Osteoblast (primary cell): ENCODE measurements at regions not wholly inside any gene's neighbourhood (a gene's known extent, or its start where the extent isn't known, plus 50 kb on each side); places are given as distances from the start of the nearest gene placed in this dataset.

Source experiments
- DNase-seq: peaks from one replicate; pipeline ENCODE4 v3.0.0; 2011; ENCODE audit warnings: low spot score, mixed read lengths; ENCODE audit not compliant: insufficient read length; ENCODE audit errors: missing footprints
- H2AFZ ChIP-seq: 2 replicates; pipeline ENCODE4 v1.6.0; 2011; ENCODE audit warnings: mild to moderate bottlenecking, low read length
- H3K27ac ChIP-seq: 2 replicates; pipeline ENCODE4 v1.5.1; 2011; ENCODE audit warnings: mild to moderate bottlenecking, low read depth, low read length, moderate library complexity
- H3K27me3 ChIP-seq: 2 replicates; pipeline ENCODE4 v1.6.0; 2012; ENCODE audit warnings: mild to moderate bottlenecking, control low read depth, inconsistent platforms, low read length, moderate library complexity; ENCODE audit not compliant: insufficient read depth
- H3K36me3 ChIP-seq: 2 replicates; pipeline ENCODE4 v1.5.1; 2011; ENCODE audit warnings: mild to moderate bottlenecking, low read length, control low read depth, moderate library complexity; ENCODE audit not compliant: insufficient read depth
- H3K4me1 ChIP-seq: 2 replicates; pipeline ENCODE4 v1.5.1; 2011; ENCODE audit warnings: mild to moderate bottlenecking, low read length, control low read depth, moderate library complexity; ENCODE audit not compliant: insufficient read depth
- H3K4me2 ChIP-seq: 2 replicates; pipeline ENCODE4 v1.6.0; 2011; ENCODE audit warnings: mild to moderate bottlenecking, low read length; ENCODE audit not compliant: insufficient read depth
- H3K4me3 ChIP-seq: fragments of 200-600 bp; sonication (generic); 3 replicates; pipeline ENCODE4 v1.5.1; 2012; ENCODE audit warnings: mild to moderate bottlenecking, low read length, inconsistent platforms; ENCODE audit not compliant: insufficient read depth
- H3K79me2 ChIP-seq: 2 replicates; pipeline ENCODE4 v1.6.0; 2012; ENCODE audit warnings: mild to moderate bottlenecking, low read length, control low read depth, inconsistent platforms; ENCODE audit not compliant: insufficient read depth
- H3K9me3 ChIP-seq: 2 replicates; pipeline ENCODE4 v1.5.1; 2011; ENCODE audit warnings: low read depth, low read length, control low read depth
- H4K20me1 ChIP-seq: 2 replicates; pipeline ENCODE4 v1.6.0; 2012; ENCODE audit warnings: mild to moderate bottlenecking, low read length, control low read depth; ENCODE audit not compliant: insufficient read depth
- TF ChIP-seq, protein P1 (sequence below): IDR thresholded peaks from 2 replicates; pipeline ENCODE4 v1.5.1; 2011; ENCODE audit warnings: mild to moderate bottlenecking, low read depth, low read length, moderate library complexity; ENCODE audit errors: extremely low read depth

DNA sequence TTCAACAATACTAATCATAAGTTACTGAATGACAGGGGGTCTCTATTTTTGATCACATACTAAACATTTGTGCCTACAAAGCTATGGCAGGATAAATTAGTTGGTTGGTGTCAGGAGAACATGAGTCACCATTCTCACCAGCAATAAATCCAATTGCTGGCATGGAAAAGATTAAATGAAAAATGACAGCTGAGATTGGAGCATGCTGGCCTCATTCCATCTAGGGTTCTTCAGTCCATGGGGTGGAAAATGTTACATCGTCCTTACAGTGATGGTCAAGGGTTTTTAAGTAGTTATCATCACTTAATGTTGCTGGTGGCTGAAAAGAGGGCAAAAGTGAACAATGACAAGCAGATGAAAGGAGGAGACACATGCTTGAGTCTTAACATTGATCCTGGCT, 180.1 kb upstream of the BCL6 start:
- no peak for DNase-seq

GRCh38 chr3:187926620-187927019, 181.4 kb upstream of the BCL6 start:
- no peak overlapping the region for H3K4me2 ChIP-seq
- H3K9me3 ChIP-seq: no peaks in the 10 kb centered on the region
- H3K4me3 ChIP-seq: no peak overlapping the region
- H3K27ac ChIP-seq: no peak overlapping the region
- DNase-seq: no peak
- peaks cover 13% of the 10 kb centered on the region for H3K4me1 ChIP-seq
- no peaks in the 10 kb centered on the region for H3K79me2 ChIP-seq
- no peaks in the 10 kb centered on the region for H3K36me3 ChIP-seq
- no peak overlapping the region for H2AFZ ChIP-seq
- TF ChIP-seq, protein P1, sequence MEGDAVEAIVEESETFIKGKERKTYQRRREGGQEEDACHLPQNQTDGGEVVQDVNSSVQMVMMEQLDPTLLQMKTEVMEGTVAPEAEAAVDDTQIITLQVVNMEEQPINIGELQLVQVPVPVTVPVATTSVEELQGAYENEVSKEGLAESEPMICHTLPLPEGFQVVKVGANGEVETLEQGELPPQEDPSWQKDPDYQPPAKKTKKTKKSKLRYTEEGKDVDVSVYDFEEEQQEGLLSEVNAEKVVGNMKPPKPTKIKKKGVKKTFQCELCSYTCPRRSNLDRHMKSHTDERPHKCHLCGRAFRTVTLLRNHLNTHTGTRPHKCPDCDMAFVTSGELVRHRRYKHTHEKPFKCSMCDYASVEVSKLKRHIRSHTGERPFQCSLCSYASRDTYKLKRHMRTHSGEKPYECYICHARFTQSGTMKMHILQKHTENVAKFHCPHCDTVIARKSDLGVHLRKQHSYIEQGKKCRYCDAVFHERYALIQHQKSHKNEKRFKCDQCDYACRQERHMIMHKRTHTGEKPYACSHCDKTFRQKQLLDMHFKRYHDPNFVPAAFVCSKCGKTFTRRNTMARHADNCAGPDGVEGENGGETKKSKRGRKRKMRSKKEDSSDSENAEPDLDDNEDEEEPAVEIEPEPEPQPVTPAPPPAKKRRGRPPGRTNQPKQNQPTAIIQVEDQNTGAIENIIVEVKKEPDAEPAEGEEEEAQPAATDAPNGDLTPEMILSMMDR: no peak
- H3K27me3 ChIP-seq: no peaks in the 10 kb centered on the region
- H4K20me1 ChIP-seq: no peaks in the 10 kb centered on the region

More for the DNA sequence above, 180.1 kb upstream of the BCL6 start:
- Histone ChIP-seq H2AFZ (no peak overlapping the region), H3K27me3 (no peaks in the 10 kb centered on the region), H3K79me2 (no peaks in the 10 kb centered on the region), H3K4me2 (no peak overlapping the region), H3K9me3 (no peaks in the 10 kb centered on the region), H3K36me3 (no peaks in the 10 kb centered on the region), H3K4me3 (no peak overlapping the region), H3K4me1 (peaks cover 11% of the 10 kb centered on the region), H4K20me1 (no peaks in the 10 kb centered on the region), H3K27ac (no peak overlapping the region)
- TF ChIP-seq, protein P1: no peak

GRCh38 chr3:187927565-187927964, 182.3 kb upstream of the BCL6 start:
- Histone ChIP-seq H3K4me1 (peaks cover 11% of the 10 kb centered on the region), H3K27ac (no peak overlapping the region), H2AFZ (no peak overlapping the region), H3K4me3 (no peak overlapping the region), H3K27me3 (no peaks in the 10 kb centered on the region), H3K4me2 (no peak overlapping the region), H3K9me3 (no peaks in the 10 kb centered on the region), H3K79me2 (no peaks in the 10 kb centered on the region), H4K20me1 (no peaks in the 10 kb centered on the region), H3K36me3 (no peaks in the 10 kb centered on the region)
- no peak for DNase-seq
- TF ChIP-seq, protein P1: no peak

DNA sequence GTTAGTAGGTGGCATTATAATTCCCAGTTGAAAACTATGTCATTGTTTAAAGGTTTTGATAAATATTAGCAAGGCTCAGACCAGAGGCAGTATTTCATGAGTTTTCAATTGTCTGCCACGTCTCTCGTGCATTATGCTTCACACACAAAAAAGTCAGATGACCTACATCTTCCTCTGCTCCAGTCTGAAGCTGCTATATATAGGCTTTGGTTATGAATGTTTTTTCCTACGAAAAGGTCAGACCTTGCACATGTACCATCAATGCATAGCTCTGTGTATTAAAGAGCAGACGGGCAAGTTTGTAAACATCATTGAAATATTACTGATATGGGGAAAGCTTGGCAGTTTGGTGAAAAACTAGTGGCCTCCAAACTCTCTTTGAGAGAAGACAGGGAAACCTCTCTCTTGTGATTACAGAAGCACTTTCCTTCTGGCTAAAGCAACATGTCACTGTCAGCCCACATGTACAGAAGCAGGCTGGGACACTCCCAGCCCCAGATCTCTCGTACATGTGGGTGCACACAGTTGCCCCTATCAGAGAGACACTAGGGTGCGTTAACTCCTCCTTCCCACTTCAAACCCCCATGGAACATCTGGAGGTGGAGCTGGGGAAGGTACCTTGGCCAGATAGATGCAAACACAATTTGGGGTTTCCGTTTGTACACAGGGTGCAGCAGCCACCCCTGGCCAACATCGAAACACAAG, 184.0 kb upstream of the BCL6 start:
- Histone ChIP-seq H3K79me2 (no peaks in the 10 kb centered on the region), H3K4me2 (no peak overlapping the region), H3K27ac (no peak overlapping the region), H2AFZ (no peak overlapping the region), H3K27me3 (no peaks in the 10 kb centered on the region), H3K36me3 (no peaks in the 10 kb centered on the region), H3K9me3 (no peaks in the 10 kb centered on the region), H3K4me3 (no peak overlapping the region), H4K20me1 (no peaks in the 10 kb centered on the region), H3K4me1 (peaks cover 2% of the 10 kb centered on the region)
- DNase-seq: no peak
- TF ChIP-seq, protein P1: no peak
